ENCODE measurements at regions not wholly inside any gene's neighbourhood (a gene's known extent, or its start where the extent isn't known, plus 50 kb on each side); places are given as distances from the start of the nearest gene placed in this dataset.

GRCh38 chr5:121667292-121667691 lies 184.4 kb upstream of the FTMT start:
- TF ChIP-seq CTCF (IDR thresholded peaks at IDR 0.05; ENCODE audit: borderline replicate concordance, extremely low read depth, low read length, poor library complexity, severe bottlenecking) = no peak
- no peak for TF ChIP-seq EZH2 (IDR thresholded peaks at IDR 0.05; ENCODE audit: borderline replicate concordance, low read depth, low read length, severe bottlenecking)
